DMS 273 (cell line): ENCODE measurements at regions not wholly inside any gene's neighbourhood (a gene's known extent, or its start where the extent isn't known, plus 50 kb on each side); places are given as distances from the start of the nearest gene placed in this dataset.

Experiments used
- DNase-seq: peaks from one replicate; lab custom pipeline; 2025; ENCODE audit not compliant: unreplicated experiment; lab: John Stamatoyannopoulos, UW

DNA sequence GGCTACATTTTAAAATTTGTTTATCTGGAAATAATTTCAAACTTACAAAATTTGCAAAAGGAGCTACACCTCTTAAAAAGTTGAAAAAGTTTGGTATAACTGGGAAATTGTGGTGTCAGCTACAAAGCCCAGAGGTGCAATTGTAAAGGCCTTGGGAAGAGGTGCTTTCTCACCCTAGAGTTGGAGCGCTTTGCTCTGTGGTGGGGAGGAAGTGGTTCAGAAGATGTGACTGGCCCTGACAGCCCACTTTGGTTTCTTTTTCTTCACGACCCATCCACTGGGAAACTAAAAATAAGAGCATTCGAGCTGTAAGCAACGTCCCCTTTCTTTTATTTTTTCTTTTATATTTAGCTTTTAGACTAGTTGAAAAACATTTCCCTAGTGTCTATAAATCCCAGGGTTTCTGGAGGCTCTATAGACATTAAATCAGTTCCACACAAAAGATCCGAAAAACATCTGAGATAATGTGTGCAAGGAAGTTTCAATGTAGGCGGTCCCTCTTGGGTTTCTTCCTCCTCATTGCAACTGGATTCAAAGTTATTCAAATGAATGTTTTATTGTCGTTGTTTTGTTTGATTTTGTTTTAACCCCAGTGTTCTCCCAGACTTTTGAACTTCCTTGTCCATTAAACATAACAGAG, 397.8 kb downstream of the KIF16B start:
- DNase-seq = no peak

DNA sequence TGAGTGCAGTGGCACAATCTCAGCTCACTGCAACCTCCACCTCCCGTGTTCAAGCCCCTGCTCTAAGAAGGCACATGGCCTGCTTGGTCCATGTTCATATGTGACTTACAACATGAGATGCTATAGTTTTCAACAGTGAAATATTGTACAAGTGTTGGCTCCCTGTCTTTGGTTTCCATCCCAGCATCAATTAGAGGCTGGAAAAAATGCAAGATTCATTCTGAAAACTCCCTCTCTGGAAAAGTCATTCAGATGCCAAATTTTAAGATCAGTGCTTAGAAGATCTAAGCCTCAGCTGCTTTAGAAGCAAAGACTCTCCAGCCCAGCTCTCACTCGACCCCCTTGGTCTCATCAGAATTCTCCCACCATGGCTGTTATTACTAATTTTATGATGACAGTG, 398.9 kb downstream of the KIF16B start:
- no peak for DNase-seq

DNA sequence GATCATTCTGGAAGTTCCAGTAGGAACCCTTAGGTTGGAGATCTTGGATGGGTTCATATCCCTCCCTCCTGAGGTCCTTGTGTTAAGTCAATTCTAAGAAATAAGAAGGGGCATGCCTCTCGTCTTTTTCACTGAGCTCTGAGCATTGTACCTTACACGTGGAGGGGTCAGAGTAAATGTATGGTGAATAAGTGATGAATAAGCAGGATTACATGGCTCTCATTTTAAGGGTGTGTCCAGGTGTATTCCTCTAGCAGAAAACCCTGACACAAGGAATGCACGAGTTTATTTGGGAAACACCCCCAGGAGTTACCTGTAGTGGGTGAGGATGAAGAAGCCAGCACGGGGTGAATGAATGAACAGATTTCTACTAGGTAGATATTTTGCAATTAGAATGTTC, 400.2 kb downstream of the KIF16B start:
- no peak for DNase-seq

DNA sequence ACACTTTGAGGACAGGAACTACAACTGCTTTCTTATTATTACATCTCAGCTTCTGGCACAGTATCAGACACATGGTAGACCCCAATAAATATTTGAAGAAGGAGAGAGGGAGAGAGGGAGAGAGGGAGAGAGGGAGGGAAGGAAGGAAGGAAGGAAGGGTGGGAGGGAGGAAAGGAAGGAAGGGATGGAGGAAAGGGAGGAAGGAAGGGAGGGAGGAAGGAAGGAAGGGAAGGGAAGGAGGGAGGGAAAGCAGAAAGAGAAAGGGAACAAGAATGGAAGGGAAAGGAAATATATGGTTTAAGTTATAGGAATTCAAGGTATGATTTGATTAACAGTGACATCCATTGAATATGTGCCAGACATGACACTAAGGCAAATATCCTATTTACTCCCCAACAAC, 402.1 kb downstream of the KIF16B start:
- DNase-seq = no peak

DNA sequence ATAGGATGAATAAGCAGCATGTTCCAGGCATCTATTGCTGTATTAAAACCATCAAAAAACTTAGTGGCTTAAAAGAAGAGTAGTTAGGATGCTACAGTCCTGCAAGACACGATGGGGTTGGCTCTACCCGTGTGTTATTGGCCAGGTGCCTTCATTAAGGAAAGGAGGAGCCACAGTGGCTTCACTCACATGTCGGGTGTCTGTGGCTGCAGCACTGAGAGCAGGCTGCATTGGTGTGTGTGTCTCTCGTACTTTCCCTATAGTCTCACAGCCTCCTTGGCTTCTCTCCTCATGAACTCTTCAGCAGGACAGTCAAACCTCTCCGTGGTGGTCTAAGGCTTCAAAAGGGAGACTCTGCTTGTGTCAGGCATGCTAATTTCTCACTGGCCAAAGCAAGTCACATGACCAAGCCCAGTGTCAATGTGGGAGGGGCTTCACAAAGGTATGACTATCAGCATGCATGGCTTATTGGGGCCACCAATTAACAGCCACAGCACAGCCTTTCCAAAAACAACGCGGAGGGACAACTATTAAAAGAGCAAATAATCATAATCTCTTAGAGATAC, 402.8 kb downstream of the KIF16B start:
- no peak for DNase-seq

DNA sequence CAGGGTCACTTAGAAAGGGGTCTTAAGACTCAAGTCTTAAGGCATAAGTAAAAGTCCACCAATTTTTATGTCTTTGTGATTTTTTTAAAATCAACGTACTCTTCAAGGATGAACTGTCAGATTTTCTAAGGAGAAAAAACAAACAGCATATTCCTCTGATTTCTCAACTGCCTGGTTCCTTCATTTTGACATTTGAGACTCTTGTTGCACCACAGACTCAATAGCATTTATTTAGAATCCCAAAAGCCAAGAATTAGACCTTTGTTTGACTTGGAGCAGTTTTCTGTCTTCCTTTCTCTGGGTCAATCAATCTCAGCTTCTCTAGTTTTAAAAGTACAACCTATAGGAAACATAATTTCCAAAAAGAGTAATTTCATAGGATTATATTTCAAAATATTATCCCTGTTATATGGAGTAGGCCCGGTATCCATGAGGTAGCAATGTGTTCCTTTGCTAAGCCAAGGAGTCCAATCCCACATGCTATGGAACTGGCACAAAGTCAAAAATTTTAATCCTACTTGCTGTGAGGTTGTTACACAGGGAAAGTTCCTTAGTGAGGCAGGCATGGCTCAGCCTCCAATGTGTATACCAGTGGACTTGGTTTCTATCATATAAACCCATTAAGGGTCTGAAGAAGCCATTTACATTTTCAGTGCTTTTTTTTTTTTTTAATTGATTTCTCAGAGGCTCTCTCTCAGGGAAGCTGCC, 405.7 kb downstream of the KIF16B start:
- DNase-seq = peak; percentile 34

DNA sequence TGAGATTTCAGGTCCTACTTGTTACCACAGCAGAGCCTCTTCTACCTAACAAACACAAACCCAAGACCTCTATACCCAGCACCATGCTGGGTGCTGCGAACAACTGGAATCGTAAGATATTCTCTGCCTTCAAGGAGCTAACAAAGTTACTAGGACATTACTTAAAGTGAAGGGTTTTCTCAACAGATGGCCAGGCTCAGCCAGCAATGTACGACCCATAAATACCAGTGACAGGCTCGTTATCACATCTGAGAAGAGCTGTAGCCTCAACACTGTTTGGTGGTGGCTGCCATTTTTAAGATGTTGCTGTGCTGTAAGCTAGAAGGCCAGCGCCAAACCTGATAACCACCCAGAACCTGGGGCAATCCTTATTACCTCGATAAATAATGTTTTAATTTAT, 406.5 kb downstream of the KIF16B start:
- peak; percentile 15 for DNase-seq

DNA sequence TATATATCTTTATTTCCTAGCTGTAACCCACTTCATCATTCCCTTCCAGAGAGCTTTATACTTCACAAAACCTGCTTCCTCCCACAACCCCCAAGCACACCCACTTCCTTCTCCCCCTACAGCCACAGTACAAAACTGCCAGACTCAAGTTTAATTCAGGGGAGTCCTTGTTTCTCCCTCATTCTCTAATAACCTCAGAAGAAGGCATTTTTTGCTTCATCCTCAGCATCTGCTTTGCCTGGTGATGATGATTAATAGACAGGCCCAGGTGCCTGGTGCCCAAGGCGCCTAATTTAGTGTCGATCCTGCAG, 414.3 kb downstream of the KIF16B start:
- DNase-seq = peak; percentile 1

DNA sequence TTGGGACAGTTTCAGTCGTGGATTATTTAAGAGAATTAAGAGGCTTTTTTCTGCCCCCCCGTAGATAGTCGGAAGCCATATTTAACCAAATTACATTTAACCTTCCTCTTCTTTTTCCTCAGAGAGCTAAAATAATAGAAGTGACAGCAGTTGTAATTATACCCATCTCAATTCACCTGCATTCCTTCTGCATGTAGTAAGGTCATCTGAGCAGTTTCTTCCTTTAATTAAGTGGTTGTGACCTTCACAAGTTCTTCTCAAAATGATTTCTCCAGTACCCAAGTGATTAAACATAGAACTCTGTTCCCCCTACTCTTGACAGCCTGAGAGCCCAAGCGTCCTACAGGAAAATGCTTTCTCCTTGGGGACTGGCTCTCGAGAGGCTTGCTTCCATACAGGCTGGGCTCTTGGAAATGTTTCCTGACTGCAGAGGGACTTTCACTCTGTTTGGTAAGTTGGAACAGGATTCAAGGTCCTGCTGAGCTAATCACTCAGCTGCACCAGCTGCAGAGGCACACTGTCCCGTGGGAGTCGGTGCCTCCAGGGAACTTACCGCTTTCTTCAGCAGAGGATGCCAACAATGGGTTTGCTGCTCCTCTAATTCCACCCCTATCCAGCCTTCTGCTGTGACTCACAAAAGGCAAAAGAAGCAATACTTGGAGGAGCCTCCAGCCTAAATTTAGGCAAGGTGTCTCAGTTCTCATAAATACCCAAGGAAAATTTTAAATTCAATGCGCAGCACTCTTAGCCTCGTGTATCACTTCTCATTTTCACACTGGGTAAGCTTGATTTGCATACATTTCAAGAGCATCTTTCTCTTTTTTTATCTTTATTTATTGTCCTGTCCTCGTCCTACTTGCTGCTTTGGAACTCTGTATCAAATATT, 414.9 kb downstream of the KIF16B start:
- peak; percentile 16 for DNase-seq

DNA sequence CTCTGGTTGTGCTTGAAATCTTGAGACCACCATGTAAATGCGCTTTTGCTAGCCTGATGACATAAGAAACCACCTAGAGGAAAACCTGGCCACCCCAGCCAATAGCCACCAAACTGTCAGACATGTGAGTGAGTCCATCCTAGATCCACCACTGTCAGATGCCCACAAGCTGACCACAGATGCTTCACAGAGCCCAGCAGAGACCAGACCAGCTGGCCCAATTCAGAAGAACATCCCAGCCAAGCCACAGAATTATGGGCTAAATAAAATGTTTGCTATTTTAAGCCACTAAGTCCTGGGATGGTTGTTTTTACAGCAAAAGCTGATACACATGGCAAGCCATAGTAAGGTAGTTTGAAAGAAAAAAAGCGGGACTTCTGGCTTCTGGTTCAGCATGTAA, 425.3 kb downstream of the KIF16B start:
- peak; percentile 44 for DNase-seq

DNA sequence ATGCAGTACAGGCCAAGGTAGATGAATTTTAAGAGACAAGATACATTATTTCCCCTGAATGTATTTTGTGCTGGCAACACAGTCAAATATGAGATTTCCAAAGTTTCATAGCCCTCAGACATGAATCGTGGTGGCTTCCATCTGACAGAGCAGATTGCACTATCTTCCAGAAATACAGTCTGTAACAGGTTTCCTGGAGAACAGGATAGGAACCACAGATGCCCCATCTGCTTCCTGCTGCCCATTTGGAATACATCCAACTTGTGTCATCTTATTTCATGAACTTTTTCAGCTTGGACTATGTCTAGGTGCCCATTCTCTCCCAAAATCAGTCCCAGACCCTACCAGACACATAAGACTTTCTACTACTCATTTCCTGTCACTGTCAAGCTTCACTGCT, 426.0 kb downstream of the KIF16B start:
- peak; percentile 88 for DNase-seq

DNA sequence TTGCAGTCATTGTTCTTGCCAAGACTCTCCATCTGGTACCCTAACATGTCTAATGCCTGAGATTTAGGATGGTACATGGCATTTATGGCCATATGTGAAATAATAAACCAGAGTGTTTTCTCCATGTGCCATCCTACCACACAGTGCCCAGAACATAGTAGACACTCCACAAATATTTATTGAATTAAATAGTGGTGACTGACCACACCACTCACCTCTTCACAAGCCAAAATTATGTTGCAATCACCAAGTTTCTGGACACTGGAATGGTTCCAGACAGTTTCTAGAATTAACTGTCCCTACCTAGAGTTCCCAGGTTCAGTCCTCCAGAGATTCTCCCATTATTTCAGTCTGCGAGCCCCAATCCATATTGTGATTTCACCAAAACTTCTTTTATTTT, 427.3 kb downstream of the KIF16B start:
- peak; percentile 26 for DNase-seq

DNA sequence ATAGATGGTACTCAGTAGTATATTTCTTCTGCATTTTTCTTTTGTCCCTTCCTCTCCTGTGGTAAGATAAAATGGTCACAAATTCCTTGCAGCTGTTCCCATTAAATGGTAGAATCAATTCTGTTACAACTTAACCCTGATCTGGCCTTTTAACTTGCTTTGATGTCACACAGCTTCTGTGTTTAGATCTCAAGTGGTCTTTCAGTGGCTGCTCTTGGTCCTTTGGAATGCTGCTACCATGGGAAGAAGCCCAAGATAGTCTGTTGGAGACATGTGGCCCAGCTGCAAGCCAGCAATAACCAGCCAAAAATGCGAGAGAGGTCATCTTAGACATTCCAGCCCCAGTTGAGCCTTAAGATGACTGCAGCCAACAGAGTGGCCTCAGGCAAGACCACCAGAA, 429.7 kb downstream of the KIF16B start:
- no peak for DNase-seq

DNA sequence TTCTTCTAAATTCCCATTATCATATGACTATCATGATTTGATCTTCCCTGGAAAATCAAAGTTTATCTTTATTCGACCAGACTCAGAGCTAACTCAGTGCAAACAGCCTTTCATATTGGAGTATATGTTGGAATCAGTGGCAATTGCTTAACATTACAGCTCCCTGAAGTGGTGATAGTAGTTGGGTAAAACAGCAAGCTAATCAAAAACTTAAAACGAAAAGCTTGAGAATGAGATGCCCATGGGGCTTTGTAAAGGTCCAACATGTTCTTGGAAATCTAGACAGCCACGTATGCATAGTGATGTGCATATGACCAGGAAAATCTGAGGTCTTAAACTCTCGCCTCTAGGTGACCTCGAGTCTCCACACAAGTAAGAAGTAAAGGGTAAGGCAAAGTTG, 437.6 kb downstream of the KIF16B start:
- no peak for DNase-seq

DNA sequence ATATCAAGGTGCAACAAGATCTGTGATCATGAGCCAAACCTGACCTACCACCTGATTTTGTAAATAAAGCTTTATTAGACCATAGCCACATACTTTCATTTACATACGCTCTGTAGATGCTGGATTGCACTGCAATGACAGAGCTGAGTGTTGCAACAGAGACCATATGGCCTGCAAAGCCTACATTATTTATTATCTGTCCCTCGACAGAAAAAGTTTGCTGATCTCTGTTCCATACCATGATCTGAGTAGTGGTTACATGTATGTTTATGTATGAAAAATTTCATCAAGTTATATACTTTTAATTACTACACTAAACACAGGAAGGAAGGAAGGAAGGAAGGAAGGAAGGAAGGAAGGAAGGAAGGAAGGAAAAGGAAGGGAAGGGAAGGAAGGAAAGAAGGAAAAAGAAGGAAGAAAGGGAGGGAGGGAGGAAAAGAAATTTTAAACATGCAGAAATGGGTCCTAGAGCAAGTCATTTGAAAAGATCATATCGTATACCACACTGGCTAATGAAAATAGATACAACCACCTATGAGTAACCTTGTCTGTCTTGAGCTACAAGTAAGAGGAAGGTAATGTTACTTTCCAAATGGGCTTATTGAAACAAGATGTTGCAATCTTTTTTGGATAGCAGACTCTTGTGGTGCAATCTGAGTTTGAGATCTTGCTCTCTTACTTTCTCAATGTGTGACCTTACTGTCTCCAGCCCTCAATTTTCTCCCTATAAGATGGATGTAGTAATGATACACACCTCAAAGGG, 441.0 kb downstream of the KIF16B start:
- peak; percentile 15 for DNase-seq

DNA sequence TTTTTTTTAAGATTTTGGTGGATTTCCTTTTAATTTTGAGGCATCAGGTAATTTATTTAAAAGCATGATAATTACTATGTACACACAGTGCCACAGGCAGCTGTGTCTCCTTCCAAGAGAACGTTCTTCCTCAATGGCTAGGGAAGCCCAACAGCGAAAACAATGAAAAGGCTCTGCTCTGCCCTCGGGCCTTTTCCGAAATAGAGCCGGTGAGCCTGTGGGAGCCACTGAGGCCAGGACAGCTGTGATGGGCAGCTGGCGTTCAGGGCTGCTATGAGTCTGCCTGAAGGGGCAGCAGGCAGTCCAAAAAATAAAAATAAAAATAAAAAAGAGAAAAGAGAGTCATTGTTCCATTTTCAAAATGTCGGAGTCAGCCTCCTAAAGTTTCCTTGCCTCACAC, 443.8 kb downstream of the KIF16B start:
- no peak for DNase-seq

DNA sequence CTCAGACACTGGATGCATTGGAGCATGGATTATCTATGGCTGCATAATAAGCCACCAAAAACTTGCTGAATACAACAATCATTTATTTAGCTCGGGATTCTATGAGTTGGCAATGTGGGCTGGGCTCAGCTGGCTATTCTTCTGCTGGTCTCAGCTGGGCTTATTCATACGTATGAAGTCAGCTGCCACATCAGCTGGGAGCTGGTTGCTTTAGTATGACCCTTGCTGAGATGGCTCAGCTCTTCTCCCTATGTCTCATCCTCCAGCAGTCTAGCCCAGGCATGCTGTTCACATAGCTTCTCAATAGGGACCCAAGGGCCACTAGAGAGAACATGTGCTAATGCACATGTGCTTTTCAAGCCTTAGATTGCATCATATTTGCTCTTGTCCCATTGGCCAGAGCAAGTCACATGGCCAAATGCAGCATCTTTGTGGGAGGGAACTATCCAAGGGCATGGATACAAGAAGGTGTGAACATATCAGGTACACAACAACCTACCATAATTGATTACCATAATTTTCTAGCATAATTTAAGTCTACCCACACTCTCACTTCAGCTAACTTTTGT, 444.6 kb downstream of the KIF16B start:
- DNase-seq = no peak

DNA sequence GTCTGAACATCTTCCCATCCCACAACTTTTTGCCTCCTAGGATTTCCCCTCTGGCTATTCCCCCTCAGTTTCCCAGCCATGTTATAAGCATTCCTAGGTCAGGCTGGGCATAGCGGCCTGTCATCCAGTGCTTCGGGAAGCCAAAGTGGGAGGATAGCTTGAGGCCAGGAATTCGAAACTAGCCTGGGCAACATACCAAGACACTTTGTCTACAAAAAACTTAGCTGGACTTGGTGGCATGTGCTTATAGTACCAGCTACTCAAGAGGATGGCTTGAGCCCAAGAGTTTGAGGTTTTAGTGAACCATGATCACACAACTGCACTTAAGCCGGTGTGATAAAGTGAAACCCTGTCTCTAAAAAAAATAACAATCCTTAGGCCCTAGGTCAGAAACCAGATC, 447.4 kb downstream of the KIF16B start:
- no peak for DNase-seq

DNA sequence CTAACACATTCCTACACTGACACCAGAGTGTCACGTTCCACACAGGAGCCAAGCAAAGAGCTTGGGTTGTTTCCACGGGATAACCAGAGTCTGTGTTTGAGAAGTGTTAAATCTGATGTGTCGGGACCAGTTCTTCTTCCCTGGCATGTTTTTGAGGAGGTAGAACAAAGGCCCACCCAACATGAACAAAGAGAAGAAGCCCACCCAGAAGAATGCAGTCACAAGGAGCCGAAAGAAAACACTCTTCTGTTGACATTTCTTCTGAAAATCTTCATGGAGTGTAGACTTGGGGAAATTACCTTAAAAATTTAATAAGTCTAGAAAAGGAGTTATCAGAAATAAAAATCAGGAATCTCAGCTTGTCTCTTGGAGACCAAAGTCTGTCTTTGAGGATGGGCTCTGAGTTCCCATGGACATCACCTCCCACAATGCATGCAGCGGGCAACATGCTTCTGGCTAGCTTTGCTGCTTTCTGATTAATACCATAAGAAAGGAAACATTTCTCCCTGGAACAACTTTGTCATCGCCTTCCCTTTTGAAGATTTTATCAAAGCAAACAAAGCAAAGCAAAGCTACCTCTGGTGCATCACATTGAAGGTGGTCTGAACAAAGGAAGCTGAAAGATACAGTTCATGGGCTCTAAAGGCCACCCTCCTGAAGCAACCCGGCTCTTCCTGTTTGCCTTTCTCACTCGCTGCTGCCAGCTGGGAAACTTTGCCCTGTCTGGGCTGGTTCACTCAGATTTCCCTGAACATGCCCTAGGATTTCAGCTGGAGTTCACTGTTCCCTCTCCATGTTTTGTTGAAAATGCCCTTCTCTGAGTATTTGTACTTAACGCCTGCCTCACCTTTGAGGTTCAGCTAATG, 448.1 kb downstream of the KIF16B start:
- no peak for DNase-seq

DNA sequence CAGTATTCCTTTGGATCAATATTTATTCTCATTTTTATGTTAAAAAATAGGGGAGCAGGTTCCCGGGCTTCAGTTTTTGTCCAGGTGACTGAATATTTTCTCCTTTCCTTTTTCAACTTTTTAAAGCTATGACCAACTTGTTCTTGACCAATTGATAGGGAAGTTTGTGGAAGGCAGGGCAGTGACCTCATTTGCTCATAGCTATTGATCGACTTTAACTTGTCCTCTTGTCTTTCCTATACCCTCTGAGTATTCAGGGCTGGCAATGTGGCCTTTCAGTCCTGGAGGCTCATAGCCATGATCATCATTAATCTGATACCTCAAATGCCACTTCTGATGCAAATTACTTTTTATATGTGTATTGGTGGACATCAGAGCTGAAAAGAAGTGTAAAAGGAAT, 448.8 kb downstream of the KIF16B start:
- DNase-seq = no peak
